T-cell (primary cell): ENCODE measurements at regions not wholly inside any gene's neighbourhood (a gene's known extent, or its start where the extent isn't known, plus 50 kb on each side); places are given as distances from the start of the nearest gene placed in this dataset.

ENCODE experiments used
- ATAC-seq, 4 experiments: fragments of 200-7000 bp in 3 of 4; fragments of 150-1000 bp in 1 of 4; cut with Tn5 transposase; replicated peaks in 1 of 4; 1 replicate in 3 of 4; 2 replicates in 1 of 4; pipeline ENCODE4 v1.10.0; 2021; ENCODE audit warnings: moderate library complexity in 3 of 4, mild to moderate bottlenecking in 2 of 4, moderate number of reproducible peaks in 1 of 4
- CTCF ChIA-PET, 2 donors: fragments of 300-600 bp; sonication (Branson Sonifier 250); formaldehyde crosslinking; loops; one replicate each; lab custom pipeline; 2022; ENCODE audit warnings: antibody characterized with exemption in 2 of 2; lab: Charles Lee
- POLR2A ChIA-PET, 2 donors: fragments of 300-600 bp; sonication (Branson Sonifier 250); formaldehyde crosslinking; loops; one replicate each; lab custom pipeline; 2022; ENCODE audit warnings: antibody characterized with exemption in 2 of 2; lab: Charles Lee
- DNase-seq, 35 experiments: peaks; one replicate each; pipeline versions ENCODE4 v3.0.0 to v3.0.0-alpha.2; 2013 to 2023
- H3K27ac ChIP-seq: one replicate; pipeline ENCODE4 v1.5.1; 2013; ENCODE audit warnings: low read length
- H3K27me3 ChIP-seq, 2 experiments: replicated peaks in 1 of 2; 1 replicate in 1 of 2; 2 replicates in 1 of 2; pipeline versions ENCODE4 v1.6.1 to v1.7.0; 2013; ENCODE audit warnings: low read length in 1 of 2, mixed read lengths in 1 of 2; ENCODE audit not compliant: control insufficient read depth in 2 of 2, insufficient read depth in 2 of 2; ENCODE audit errors: extremely low read depth in 1 of 2
- H3K36me3 ChIP-seq, 2 donors: 1 replicate in 1 of 2; 2 replicates in 1 of 2; pipeline versions ENCODE4 v1.6.1 to v1.7.0; 2013; ENCODE audit warnings: low read length in 1 of 2; ENCODE audit not compliant: control insufficient read depth in 2 of 2, insufficient read depth in 1 of 2; ENCODE audit errors: extremely low read depth in 1 of 2
- H3K4me1 ChIP-seq, 2 experiments: 1 replicate in 1 of 2; 2 replicates in 1 of 2; pipeline versions ENCODE4 v1.6.1 to v1.7.0; 2013; ENCODE audit warnings: low read length in 2 of 2, mixed read lengths in 1 of 2; ENCODE audit not compliant: insufficient read depth in 2 of 2, control insufficient read depth in 1 of 2; ENCODE audit errors: extremely low read depth in 1 of 2
- H3K4me3 ChIP-seq, 2 donors: 1 replicate in 1 of 2; 2 replicates in 1 of 2; pipeline versions ENCODE4 v1.5.1 to v1.7.0; 2013; ENCODE audit warnings: mild to moderate bottlenecking in 2 of 2, low read length in 1 of 2, moderate library complexity in 1 of 2; ENCODE audit not compliant: control insufficient read depth in 1 of 2; ENCODE audit errors: extremely low read depth in 1 of 2
- H3K9me3 ChIP-seq: 2 replicates; pipeline ENCODE4 v1.7.0; 2013
- H3K27ac Mint-ChIP-seq, 2 donors: one replicate each; pipeline ENCODE4 v1.8.0; 2020 to 2021; ENCODE audit warnings: mild to moderate bottlenecking in 2 of 2, mixed read lengths in 2 of 2
- H3K27me3 Mint-ChIP-seq, 2 donors: one replicate each; pipeline ENCODE4 v1.8.0; 2021 to 2022; ENCODE audit warnings: mixed read lengths in 2 of 2
- H3K36me3 Mint-ChIP-seq: one replicate; pipeline ENCODE4 v1.8.0; 2021; ENCODE audit warnings: mixed read lengths
- H3K4me1 Mint-ChIP-seq, 3 donors: one replicate each; pipeline ENCODE4 v1.8.0; 2020 to 2022; ENCODE audit warnings: mixed read lengths in 3 of 3, mild to moderate bottlenecking in 1 of 3
- H3K4me3 Mint-ChIP-seq, 3 donors: one replicate each; pipeline ENCODE4 v1.8.0; 2020 to 2022; ENCODE audit warnings: mild to moderate bottlenecking in 3 of 3, mixed read lengths in 3 of 3, moderate library complexity in 3 of 3
- H3K9me3 Mint-ChIP-seq, 3 donors: one replicate each; pipeline ENCODE4 v1.8.0; 2020 to 2022; ENCODE audit warnings: mixed read lengths in 3 of 3
- WGBS: methylation state at CpG from one replicate; pipeline ENCODE4 v1.1.5; 2013; ENCODE audit warnings: missing lambda C conversion rate; ENCODE audit not compliant: insufficient coverage; 5-methylcytosine and 5-hydroxymethylcytosine counted together

GRCh38 chr2:18787726-18788125 lies 198.4 kb upstream of the NT5C1B start:
- H3K9me3 ChIP-seq = no peaks in the 10 kb centered on the region
- WGBS = no CpG with 5 or more reads among the region's 2 CpGs
- CTCF ChIA-PET = no interaction called here

DNA sequence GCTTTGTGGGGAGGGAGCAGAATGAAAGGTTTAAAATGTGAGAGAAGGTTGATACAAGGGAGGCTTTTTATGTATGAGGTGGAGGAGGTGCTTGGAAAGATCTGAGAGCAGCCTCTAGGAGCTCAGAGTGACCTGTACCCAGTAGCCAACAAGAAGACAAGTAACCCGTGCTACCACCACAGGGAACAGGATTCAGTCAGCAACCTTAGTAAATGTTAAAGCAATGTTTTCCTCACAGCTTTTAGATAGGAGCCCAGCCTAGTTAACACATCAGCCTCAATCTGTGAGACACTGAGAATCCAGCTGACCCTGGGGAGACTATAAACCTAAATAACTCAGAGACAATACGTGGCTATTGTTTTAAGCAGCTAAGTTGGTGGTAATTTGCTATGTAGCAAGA lies 194.9 kb upstream of the NT5C1B start:
- Histone ChIP-seq H3K36me3 (no peaks in the 10 kb centered on the region), H3K4me1 (no peaks in the 10 kb centered on the region), H3K27ac (no peak overlapping the region), H3K27me3 (no peaks in the 10 kb centered on the region), H3K9me3 (no peaks in the 10 kb centered on the region), H3K4me3 (no peak overlapping the region)
- DNase-seq = no peak
- no peaks in the 10 kb centered on the region for H3K27me3 Mint-ChIP-seq
- no peak for ATAC-seq
- no peak overlapping the region for H3K27ac Mint-ChIP-seq
- H3K36me3 Mint-ChIP-seq = peaks cover 45% of the 10 kb centered on the region
- ChIA-PET POLR2A (no interaction called here), CTCF (no interaction called here)
- H3K4me1 Mint-ChIP-seq = no peaks in the 10 kb centered on the region
- no peak overlapping the region for H3K4me3 Mint-ChIP-seq
- 67% methylated on average over 1 of the region's 2 CpGs for WGBS
- H3K9me3 Mint-ChIP-seq = peaks cover 0 to 5% (median 3%) of the 10 kb centered on the region in 3 donors

More at GRCh38 chr2:18787726-18788125, 198.4 kb upstream of the NT5C1B start:
- H3K4me3 ChIP-seq = no peak overlapping the region
- no peaks in the 10 kb centered on the region for H3K36me3 ChIP-seq
- POLR2A ChIA-PET = no interaction called here
- Mint-ChIP-seq H3K4me1 (no peaks in the 10 kb centered on the region), H3K9me3 (peaks cover 0 to 5% (median 3%) of the 10 kb centered on the region in 3 donors), H3K36me3 (peaks cover 45% of the 10 kb centered on the region), H3K4me3 (no peak overlapping the region), H3K27ac (no peak overlapping the region), H3K27me3 (no peaks in the 10 kb centered on the region)
- ATAC-seq (no peak), DNase-seq (no peak)
- H3K27me3 ChIP-seq = no peaks in the 10 kb centered on the region
- no peak overlapping the region for H3K27ac ChIP-seq
- no peaks in the 10 kb centered on the region for H3K4me1 ChIP-seq

DNA sequence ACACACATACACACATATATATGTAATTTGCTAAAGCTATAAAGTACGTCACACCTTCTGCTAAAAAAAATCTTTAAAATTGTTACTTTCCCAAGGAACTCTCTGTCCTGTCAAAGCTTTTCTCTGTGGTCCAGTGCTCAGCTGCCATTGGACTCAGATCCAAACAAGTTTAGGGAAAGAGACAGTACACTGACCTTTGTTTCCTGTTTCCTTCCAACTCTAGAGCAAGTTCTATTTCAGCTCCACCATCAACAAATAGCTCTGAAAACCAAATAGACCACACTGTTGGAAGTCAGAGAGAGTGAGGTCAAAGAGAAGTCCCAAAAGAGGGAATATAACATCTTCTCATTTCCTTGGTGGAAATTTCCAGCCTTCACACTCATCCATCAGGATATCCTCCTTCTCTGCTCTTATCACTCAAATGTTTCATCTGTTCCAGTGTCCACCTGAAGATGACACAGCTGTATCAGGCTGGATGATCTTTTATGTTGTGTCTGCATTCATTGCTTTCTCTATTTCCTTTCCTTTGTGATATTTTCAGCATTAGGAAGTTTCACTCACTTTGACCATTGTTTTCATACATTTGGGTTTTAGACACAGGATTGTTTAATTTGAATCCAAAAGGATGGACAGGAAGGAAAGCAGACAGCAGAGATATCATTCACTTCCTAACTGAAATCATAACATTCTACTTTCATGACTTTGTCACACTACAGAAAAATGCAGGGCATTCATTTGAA lies 192.3 kb upstream of the NT5C1B start:
- H3K9me3 Mint-ChIP-seq = peaks cover 0 to 5% (median 3%) of the 10 kb centered on the region in 3 donors
- Histone ChIP-seq H3K27me3 (no peaks in the 10 kb centered on the region), H3K4me3 (no peak overlapping the region), H3K27ac (no peak overlapping the region), H3K9me3 (no peaks in the 10 kb centered on the region), H3K4me1 (no peaks in the 10 kb centered on the region), H3K36me3 (no peaks in the 10 kb centered on the region)
- H3K36me3 Mint-ChIP-seq = peaks cover 32% of the 10 kb centered on the region
- no peak overlapping the region for H3K4me3 Mint-ChIP-seq
- no CpG with 5 or more reads among the region's 1 CpG for WGBS
- no peaks in the 10 kb centered on the region for H3K4me1 Mint-ChIP-seq
- no peak overlapping the region for H3K27ac Mint-ChIP-seq
- ChIA-PET POLR2A (no interaction called here), CTCF (no interaction called here)
- DNase-seq (no peak), ATAC-seq (no peak)
- H3K27me3 Mint-ChIP-seq = no peaks in the 10 kb centered on the region

DNA sequence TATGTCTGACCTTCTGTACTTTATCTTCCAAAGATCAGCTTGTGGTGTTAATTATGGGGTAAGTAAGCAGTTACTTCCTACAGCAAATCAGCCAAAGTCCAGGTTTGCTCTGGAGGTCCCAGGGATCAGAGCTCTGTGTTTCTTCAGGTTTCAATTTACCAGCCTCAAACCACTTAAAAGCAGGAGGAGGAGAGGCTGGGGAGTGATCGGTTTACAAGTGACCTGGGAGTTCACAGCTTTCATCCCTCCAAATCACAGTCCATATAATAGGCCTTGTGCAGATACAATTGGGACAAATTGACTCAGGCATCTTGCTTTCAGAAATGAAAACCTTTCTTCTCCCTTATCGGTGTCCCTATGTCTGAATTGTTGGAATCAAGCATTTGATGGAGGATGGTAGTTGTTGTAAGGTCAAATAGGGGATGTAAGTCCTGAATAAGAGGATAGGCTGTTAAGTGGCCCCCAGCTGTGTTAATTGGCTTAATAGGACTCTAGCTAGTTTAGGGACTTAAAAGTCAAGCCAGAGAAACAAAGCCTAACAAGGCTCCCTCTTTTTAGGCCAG lies 188.0 kb upstream of the NT5C1B start:
- Histone ChIP-seq H3K27ac (no peak overlapping the region), H3K9me3 (no peaks in the 10 kb centered on the region), H3K4me3 (no peak overlapping the region), H3K4me1 (no peaks in the 10 kb centered on the region), H3K27me3 (no peaks in the 10 kb centered on the region), H3K36me3 (no peaks in the 10 kb centered on the region)
- Mint-ChIP-seq H3K27me3 (no peaks in the 10 kb centered on the region), H3K9me3 (no peaks in the 10 kb centered on the region), H3K36me3 (peaks cover 13% of the 10 kb centered on the region), H3K4me1 (no peaks in the 10 kb centered on the region), H3K4me3 (no peak overlapping the region), H3K27ac (no peak overlapping the region)
- no peak for ATAC-seq
- WGBS = no CpG with 5 or more reads among the region's 2 CpGs
- POLR2A ChIA-PET = no interaction called here
- CTCF ChIA-PET = no interaction called here
- no peak for DNase-seq

DNA sequence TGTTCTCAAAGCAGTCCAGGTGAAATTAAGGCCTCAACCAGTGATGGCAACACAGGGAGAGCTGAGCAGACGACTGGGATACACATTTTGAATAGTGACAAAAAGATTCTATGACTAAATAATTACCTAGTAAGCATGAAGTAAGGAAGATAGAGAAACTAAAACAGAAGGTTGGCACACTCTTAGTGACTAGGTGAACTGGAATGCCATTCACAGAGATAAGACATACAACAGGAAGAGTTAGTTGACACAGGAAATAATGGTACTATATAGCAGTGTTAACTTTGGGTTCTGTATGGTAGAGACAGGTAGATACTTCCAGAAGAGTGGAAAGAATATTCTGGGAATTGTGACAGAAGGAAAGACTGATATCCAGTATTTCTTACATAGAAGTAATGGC lies 181.8 kb upstream of the NT5C1B start:
- H3K27ac Mint-ChIP-seq = no peak overlapping the region
- no peak for ATAC-seq
- Histone ChIP-seq H3K4me1 (no peaks in the 10 kb centered on the region), H3K36me3 (peaks cover 0 to 4% of the 10 kb centered on the region in 2 donors), H3K27ac (no peak overlapping the region), H3K4me3 (no peak overlapping the region), H3K9me3 (no peaks in the 10 kb centered on the region), H3K27me3 (no peaks in the 10 kb centered on the region)
- H3K4me1 Mint-ChIP-seq = no peaks in the 10 kb centered on the region
- no peaks in the 10 kb centered on the region for H3K27me3 Mint-ChIP-seq
- H3K9me3 Mint-ChIP-seq = peaks cover 4 to 16% (median 14%) of the 10 kb centered on the region in 3 donors
- no CpG with 5 or more reads among the region's 1 CpG for WGBS
- H3K4me3 Mint-ChIP-seq = no peak overlapping the region
- ChIA-PET CTCF (interaction anchor here in 1 of 2 donors (0.6 kb wide), 1 partner anchor 52 kb away, joined by 7 read pairs; no protein-coding TSS in a partner anchor), POLR2A (no interaction called here)
- peaks cover 23% of the 10 kb centered on the region for H3K36me3 Mint-ChIP-seq
- DNase-seq = no peak

DNA sequence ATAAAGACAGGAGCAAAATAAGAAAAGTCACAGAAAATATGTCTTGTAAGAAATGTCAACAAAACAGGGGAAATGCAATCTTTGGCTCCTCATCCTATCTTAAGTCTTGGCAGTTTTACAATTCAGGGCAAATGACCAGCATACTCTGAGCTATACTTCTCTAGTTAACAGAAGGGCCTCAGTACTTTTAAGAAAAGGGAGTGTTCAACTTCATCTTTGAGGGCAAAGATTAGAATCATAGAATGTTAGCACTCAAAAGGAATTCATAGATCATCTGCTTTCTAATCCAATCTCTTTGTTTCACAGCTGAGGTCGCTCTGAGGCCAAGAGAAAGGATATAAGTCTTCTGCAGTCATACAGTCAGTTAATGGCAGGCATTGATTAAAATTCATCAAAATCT lies 174.0 kb upstream of the NT5C1B start:
- H3K9me3 ChIP-seq = no peaks in the 10 kb centered on the region
- H3K4me3 ChIP-seq = no peak overlapping the region
- ChIA-PET POLR2A (no interaction called here), CTCF (no interaction called here)
- H3K27ac ChIP-seq = no peak overlapping the region
- no peaks in the 10 kb centered on the region for H3K4me1 Mint-ChIP-seq
- no CpG with 5 or more reads among the region's 1 CpG for WGBS
- H3K36me3 Mint-ChIP-seq = peaks cover 37% of the 10 kb centered on the region
- no peaks in the 10 kb centered on the region for H3K27me3 Mint-ChIP-seq
- H3K4me1 ChIP-seq = no peaks in the 10 kb centered on the region
- ATAC-seq (no peak), DNase-seq (no peak)
- no peaks in the 10 kb centered on the region for H3K36me3 ChIP-seq
- peaks cover 9 to 23% (median 10%) of the 10 kb centered on the region in 3 donors for H3K9me3 Mint-ChIP-seq
- H3K4me3 Mint-ChIP-seq = no peak overlapping the region
- H3K27me3 ChIP-seq = no peaks in the 10 kb centered on the region
- no peak overlapping the region for H3K27ac Mint-ChIP-seq
